OCI-LY7 (cell line): ENCODE measurements at regions not wholly inside any gene's neighbourhood (a gene's known extent, or its start where the extent isn't known, plus 50 kb on each side); places are given as distances from the start of the nearest gene placed in this dataset.

ENCODE experiments used
- BruUV-seq: library from RNA; stranded (reverse); fragments of 400-500 nt; replicated peaks from 2 replicates; lab custom pipeline; 2021; lab: Mats Ljungman, UMichigan
- CTCF ChIA-PET: fragments of 300-600 bp; sonication (Branson Sonifier 250); formaldehyde crosslinking; loops from one replicate; lab custom pipeline; 2022; ENCODE audit warnings: antibody characterized with exemption; ENCODE audit not compliant: unreplicated experiment; lab: Charles Lee
- POLR2A ChIA-PET: fragments of 300-600 bp; sonication (Branson Sonifier 250); formaldehyde crosslinking; loops from one replicate; lab custom pipeline; 2022; ENCODE audit warnings: antibody characterized with exemption; lab: Charles Lee
- DNase-seq: peaks from one replicate; pipeline ENCODE4 v3.0.0-alpha.2; 2015; ENCODE audit warnings: low spot score
- H2AFZ ChIP-seq: fragments of 200-600 bp; sonication (generic), shearing (Covaris generic); 2 replicates; pipeline ENCODE4 v1.6.1; 2014; ENCODE audit warnings: mild to moderate bottlenecking, antibody characterized with exemption, low read length, moderate library complexity
- H3K27ac ChIP-seq: fragments of 200-600 bp; sonication (generic); 2 replicates; pipeline ENCODE4 v1.5.1; 2014; ENCODE audit warnings: mixed run types, low read depth, mild to moderate bottlenecking, moderate library complexity, low read length, inconsistent platforms; ENCODE audit not compliant: poor library complexity, severe bottlenecking
- H3K36me3 ChIP-seq: fragments of 200-600 bp; sonication (generic); 2 replicates; pipeline ENCODE4 v1.6.1; 2014; ENCODE audit warnings: mild to moderate bottlenecking, antibody characterized with exemption, low read length, moderate library complexity, mixed read lengths; ENCODE audit not compliant: insufficient read depth
- H3K4me1 ChIP-seq: fragments of 200-600 bp; sonication (generic); 2 replicates; pipeline ENCODE4 v1.5.1; 2014; ENCODE audit warnings: mild to moderate bottlenecking, low read length; ENCODE audit not compliant: insufficient read depth, poor library complexity, severe bottlenecking
- H3K4me2 ChIP-seq: fragments of 200-600 bp; sonication (generic); 2 replicates; pipeline ENCODE4 v1.6.1; 2014; ENCODE audit warnings: mild to moderate bottlenecking, low read length
- H3K4me3 ChIP-seq: fragments of 200-600 bp; sonication (generic); 2 replicates; pipeline ENCODE4 v1.5.1; 2014; ENCODE audit warnings: mild to moderate bottlenecking, low read depth, low read length; ENCODE audit not compliant: poor library complexity, severe bottlenecking
- H3K79me2 ChIP-seq: fragments of 200-600 bp; sonication (generic); 2 replicates; pipeline ENCODE4 v1.6.1; 2016; ENCODE audit warnings: low read depth, mild to moderate bottlenecking, low read length, moderate library complexity, mixed read lengths; ENCODE audit not compliant: insufficient read depth
- H3K9me2 ChIP-seq: fragments of 200-600 bp; sonication (generic); 2 replicates; pipeline ENCODE4 v1.6.1; 2016; ENCODE audit warnings: mild to moderate bottlenecking, low read length, mixed read lengths; ENCODE audit not compliant: insufficient read depth
- H3K9me3 ChIP-seq: fragments of 200-600 bp; sonication (generic); 2 replicates; pipeline ENCODE4 v1.6.1; 2014; ENCODE audit warnings: mild to moderate bottlenecking, mixed run types, low read length, mixed read lengths
- H4K20me1 ChIP-seq: fragments of 200-600 bp; sonication (generic); 2 replicates; pipeline ENCODE4 v1.6.1; 2014; ENCODE audit warnings: mild to moderate bottlenecking, antibody characterized with exemption, low read length, moderate library complexity, mixed read lengths; ENCODE audit not compliant: insufficient read depth
- EZH2phosphoT487 ChIP-seq: fragments of 200-600 bp; sonication (generic); IDR thresholded peaks from 2 replicates; pipeline ENCODE4 v1.6.1; 2018; ENCODE audit warnings: low read depth, borderline replicate concordance, mild to moderate bottlenecking, mixed run types, antibody characterized with exemption, low read length, moderate library complexity, mixed read lengths
- intact Hi-C: fragments of 100-400 bp; cut with micrococcal nuclease; formaldehyde crosslinking; loops from one replicate; pipeline ENCODE4 v1.10.0; 2022; ENCODE audit not compliant: unreplicated experiment
- TF ChIP-seq, protein P1 (sequence below): fragments of 200-600 bp; sonication (generic); conservative IDR thresholded peaks from 2 replicates; pipeline ENCODE4 v1.5.1; 2014; ENCODE audit warnings: mild to moderate bottlenecking, antibody characterized with exemption, low read length, moderate library complexity, mixed read lengths

DNA sequence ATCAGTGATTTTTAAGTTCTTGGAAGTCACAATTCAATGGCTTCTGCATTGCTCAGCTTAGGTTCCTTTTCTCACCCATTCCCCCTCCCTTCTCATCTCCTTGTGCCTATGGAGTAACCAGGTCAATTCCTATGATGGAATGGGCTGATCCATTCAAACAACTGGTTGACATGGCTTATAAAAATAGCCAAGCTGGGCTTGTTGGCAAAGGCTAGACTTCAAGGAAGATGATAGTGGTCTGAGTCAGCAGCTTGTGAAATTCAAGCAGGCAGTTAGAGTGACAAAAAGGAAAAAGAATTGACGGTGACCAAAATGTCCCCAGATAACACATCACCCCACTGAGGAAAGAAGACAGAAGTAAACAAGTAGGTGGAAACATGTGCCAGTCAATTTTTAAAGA, 119.9 kb upstream of the PCED1B start:
- intact Hi-C loops, result no loop called here
- H3K4me1 ChIP-seq, result no peaks in the 10 kb centered on the region
- no peaks in the 10 kb centered on the region for H3K79me2 ChIP-seq
- H3K4me2 ChIP-seq, result no peak overlapping the region
- POLR2A ChIA-PET, result interaction anchor here (1.5 kb wide), 1 partner anchor 14 kb away, joined by 4 read pairs; no protein-coding TSS in a partner anchor
- DNase-seq, result no peak
- CTCF ChIA-PET, result no interaction called here
- no TSS peak for BruUV-seq
- TF ChIP-seq EZH2phosphoT487, result no peak
- TF ChIP-seq, protein P1, sequence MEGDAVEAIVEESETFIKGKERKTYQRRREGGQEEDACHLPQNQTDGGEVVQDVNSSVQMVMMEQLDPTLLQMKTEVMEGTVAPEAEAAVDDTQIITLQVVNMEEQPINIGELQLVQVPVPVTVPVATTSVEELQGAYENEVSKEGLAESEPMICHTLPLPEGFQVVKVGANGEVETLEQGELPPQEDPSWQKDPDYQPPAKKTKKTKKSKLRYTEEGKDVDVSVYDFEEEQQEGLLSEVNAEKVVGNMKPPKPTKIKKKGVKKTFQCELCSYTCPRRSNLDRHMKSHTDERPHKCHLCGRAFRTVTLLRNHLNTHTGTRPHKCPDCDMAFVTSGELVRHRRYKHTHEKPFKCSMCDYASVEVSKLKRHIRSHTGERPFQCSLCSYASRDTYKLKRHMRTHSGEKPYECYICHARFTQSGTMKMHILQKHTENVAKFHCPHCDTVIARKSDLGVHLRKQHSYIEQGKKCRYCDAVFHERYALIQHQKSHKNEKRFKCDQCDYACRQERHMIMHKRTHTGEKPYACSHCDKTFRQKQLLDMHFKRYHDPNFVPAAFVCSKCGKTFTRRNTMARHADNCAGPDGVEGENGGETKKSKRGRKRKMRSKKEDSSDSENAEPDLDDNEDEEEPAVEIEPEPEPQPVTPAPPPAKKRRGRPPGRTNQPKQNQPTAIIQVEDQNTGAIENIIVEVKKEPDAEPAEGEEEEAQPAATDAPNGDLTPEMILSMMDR, result no peak
- no peaks in the 10 kb centered on the region for H3K9me2 ChIP-seq
- no peak overlapping the region for H3K4me3 ChIP-seq
- H4K20me1 ChIP-seq, result no peaks in the 10 kb centered on the region
- no peak overlapping the region for H2AFZ ChIP-seq
- no peaks in the 10 kb centered on the region for H3K9me3 ChIP-seq
- no peaks in the 10 kb centered on the region for H3K36me3 ChIP-seq
- no peak overlapping the region for H3K27ac ChIP-seq

DNA sequence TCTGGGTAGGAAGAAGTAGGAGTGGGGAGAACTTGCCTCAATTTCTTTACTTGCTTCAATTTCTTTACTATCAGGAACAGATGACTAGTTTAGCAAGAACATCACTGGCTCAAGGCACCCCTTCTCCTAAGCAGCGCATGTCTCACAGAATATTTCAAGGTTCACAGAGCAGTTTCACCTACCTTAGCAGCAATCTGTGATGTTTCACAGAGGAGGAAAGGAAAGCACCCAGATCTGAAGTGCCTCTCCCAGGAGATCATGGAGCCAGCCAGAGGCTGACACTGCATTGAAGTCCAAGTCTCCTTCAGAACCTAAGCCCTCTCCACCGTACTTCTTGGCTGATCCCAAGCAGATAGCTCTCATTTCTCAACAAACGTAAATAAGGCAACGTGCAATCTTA, 118.7 kb upstream of the PCED1B start:
- Histone ChIP-seq H3K4me3 (no peak overlapping the region), H3K4me1 (no peaks in the 10 kb centered on the region), H2AFZ (no peak overlapping the region), H3K27ac (no peak overlapping the region), H3K9me3 (no peaks in the 10 kb centered on the region), H4K20me1 (no peaks in the 10 kb centered on the region), H3K79me2 (no peaks in the 10 kb centered on the region), H3K4me2 (no peak overlapping the region), H3K9me2 (no peaks in the 10 kb centered on the region), H3K36me3 (no peaks in the 10 kb centered on the region)
- ChIA-PET CTCF (no interaction called here), POLR2A (interaction anchor here (0.7 kb wide), 1 partner anchor 1573 kb away, joined by 3 read pairs; no protein-coding TSS in a partner anchor)
- DNase-seq, result no peak
- TF ChIP-seq, protein P1, result no peak
- TF ChIP-seq EZH2phosphoT487, result no peak
- no TSS peak for BruUV-seq
- intact Hi-C loops, result no loop called here

GRCh38 chr12:46963191-46963590, 116.2 kb upstream of the PCED1B start:
- Histone ChIP-seq H3K36me3 (no peaks in the 10 kb centered on the region), H3K4me1 (no peaks in the 10 kb centered on the region), H2AFZ (no peak overlapping the region), H3K4me3 (no peak overlapping the region), H3K27ac (no peak overlapping the region), H4K20me1 (no peaks in the 10 kb centered on the region), H3K4me2 (no peak overlapping the region), H3K9me2 (no peaks in the 10 kb centered on the region), H3K79me2 (no peaks in the 10 kb centered on the region), H3K9me3 (no peaks in the 10 kb centered on the region)
- POLR2A ChIA-PET, result interaction anchor here (0.6 to 0.7 kb wide), 2 partner anchors 230 to 677 kb away, joined by 3 read pairs; no protein-coding TSS in a partner anchor
- CTCF ChIA-PET, result no interaction called here
- no TSS peak for BruUV-seq
- TF ChIP-seq, protein P1, result no peak
- DNase-seq, result no peak
- intact Hi-C loops, result no loop called here
